ENCODE measurements at regions not wholly inside any gene's neighbourhood (a gene's known extent, or its start where the extent isn't known, plus 50 kb on each side); places are given as distances from the start of the nearest gene placed in this dataset.

DNA sequence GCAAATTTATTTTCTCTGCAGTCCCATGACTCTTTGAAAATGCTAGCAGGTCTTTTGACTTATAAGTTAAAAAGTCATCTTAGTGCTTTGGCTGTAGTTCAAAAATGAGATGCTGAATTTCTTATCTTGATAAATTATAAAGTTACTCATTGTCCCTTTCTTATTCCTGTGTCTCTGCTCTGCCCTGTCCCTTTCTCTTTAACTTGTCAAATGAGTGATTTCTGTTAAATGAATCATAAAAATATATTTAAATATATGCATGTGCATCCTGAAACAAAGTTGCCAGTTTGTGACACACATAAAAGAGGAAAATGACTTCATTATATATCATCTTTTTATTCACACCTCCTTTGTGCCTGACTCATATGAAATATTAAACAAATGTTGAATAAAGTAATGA, 1097.3 kb upstream of the EPHA6 start:
- TF ChIP-seq, protein P1, sequence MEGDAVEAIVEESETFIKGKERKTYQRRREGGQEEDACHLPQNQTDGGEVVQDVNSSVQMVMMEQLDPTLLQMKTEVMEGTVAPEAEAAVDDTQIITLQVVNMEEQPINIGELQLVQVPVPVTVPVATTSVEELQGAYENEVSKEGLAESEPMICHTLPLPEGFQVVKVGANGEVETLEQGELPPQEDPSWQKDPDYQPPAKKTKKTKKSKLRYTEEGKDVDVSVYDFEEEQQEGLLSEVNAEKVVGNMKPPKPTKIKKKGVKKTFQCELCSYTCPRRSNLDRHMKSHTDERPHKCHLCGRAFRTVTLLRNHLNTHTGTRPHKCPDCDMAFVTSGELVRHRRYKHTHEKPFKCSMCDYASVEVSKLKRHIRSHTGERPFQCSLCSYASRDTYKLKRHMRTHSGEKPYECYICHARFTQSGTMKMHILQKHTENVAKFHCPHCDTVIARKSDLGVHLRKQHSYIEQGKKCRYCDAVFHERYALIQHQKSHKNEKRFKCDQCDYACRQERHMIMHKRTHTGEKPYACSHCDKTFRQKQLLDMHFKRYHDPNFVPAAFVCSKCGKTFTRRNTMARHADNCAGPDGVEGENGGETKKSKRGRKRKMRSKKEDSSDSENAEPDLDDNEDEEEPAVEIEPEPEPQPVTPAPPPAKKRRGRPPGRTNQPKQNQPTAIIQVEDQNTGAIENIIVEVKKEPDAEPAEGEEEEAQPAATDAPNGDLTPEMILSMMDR (IDR thresholded peaks at IDR 0.05) = no peak
- TF ChIP-seq EZH2 (IDR thresholded peaks at IDR 0.05; ENCODE audit: borderline replicate concordance, insufficient read depth, low read depth, low read length, poor library complexity, severe bottlenecking) = no peak

Measured in B cell (primary cell).